Gastroesophageal sphincter (tissue), 3 donors: ENCODE measurements at regions not wholly inside any gene's neighbourhood (a gene's known extent, or its start where the extent isn't known, plus 50 kb on each side); places are given as distances from the start of the nearest gene placed in this dataset.

Experiments used
- CTCF ChIP-seq, 4 experiments: fragments of 200-600 bp in 2 of 4; fragments of 450-650 bp in 2 of 4; sonication (generic) in 1 of 4; IDR thresholded peaks; one replicate each; pipeline ENCODE4 v1.5.1; 2017 to 2019; ENCODE audit warnings: antibody characterized with exemption in 4 of 4, mild to moderate bottlenecking in 2 of 4, moderate library complexity in 2 of 4
- EP300 ChIP-seq: sonication (generic); formaldehyde crosslinking; IDR thresholded peaks from one replicate; pipeline ENCODE4 v1.6.1; 2017; ENCODE audit warnings: antibody characterized with exemption, mild to moderate bottlenecking
- POLR2AphosphoS5 ChIP-seq: sonication (generic); formaldehyde crosslinking; IDR thresholded peaks from one replicate; pipeline ENCODE4 v1.6.1; 2017; ENCODE audit warnings: antibody characterized with exemption

- TF ChIP-seq CTCF (IDR thresholded peaks at IDR 0.05) (no peak), POLR2AphosphoS5 (no peak), EP300 (no peak)
These were observed 1376.1 kb upstream of the TENM3 start for GRCh38 chr4:180866933-180867643.
